SK-N-SH (cell line): ENCODE measurements at regions not wholly inside any gene's neighbourhood (a gene's known extent, or its start where the extent isn't known, plus 50 kb on each side); places are given as distances from the start of the nearest gene placed in this dataset.

Experiments used
- CTCF ChIA-PET: fragments of 300-600, 350-600 bp; formaldehyde crosslinking; extraction: SDS; loops from one replicate; lab custom pipeline; 2021; lab: Yijun Ruan, JAX
- POLR2A ChIA-PET: fragments of 350-600 bp; sonication (Branson Sonifier 250); formaldehyde crosslinking; extraction: SDS; loops from one replicate; lab custom pipeline; 2020; ENCODE audit warnings: antibody characterized with exemption, inconsistent platforms; lab: Yijun Ruan, JAX
- DNase-seq: peaks from one replicate; pipeline ENCODE4 v3.0.0; 2012
- H2AFZ ChIP-seq: fragments of 200-600 bp; sonication (generic); 2 replicates; pipeline ENCODE4 v1.8.1; 2016; ENCODE audit warnings: antibody characterized with exemption, mild to moderate bottlenecking, low read depth
- H3F3A ChIP-seq: fragments of 200-600 bp; sonication (generic); replicated peaks from 2 replicates; pipeline ENCODE3; 2016; ENCODE audit warnings: antibody characterized with exemption, mild to moderate bottlenecking; ENCODE audit not compliant: insufficient read depth
- H3K27ac ChIP-seq, 2 experiments: fragments of 200-500 bp in 1 of 2; fragments of 200-600 bp in 1 of 2; sonication (Bioruptor generic) in 1 of 2; sonication (generic), shearing (Covaris generic) in 1 of 2; 2 replicates each; pipeline versions ENCODE4 v1.5.1 to v1.6.1; 2014 to 2016; ENCODE audit warnings: low read depth in 2 of 2, inconsistent platforms in 1 of 2, low read length in 1 of 2, mild to moderate bottlenecking in 1 of 2, mixed read lengths in 1 of 2
- H3K27me3 ChIP-seq: fragments of 200-600 bp; sonication (generic), shearing (Covaris generic); 2 replicates; pipeline ENCODE4 v1.6.1; 2016; ENCODE audit warnings: mixed run types; ENCODE audit not compliant: insufficient read depth
- H3K36me3 ChIP-seq, 2 experiments: fragments of 200-500 bp in 1 of 2; fragments of 200-600 bp in 1 of 2; sonication (Bioruptor generic) in 1 of 2; sonication (generic) in 1 of 2; replicated peaks in 1 of 2; 2 replicates each; pipeline versions ENCODE3 to v1.5.1; 2014 to 2016; ENCODE audit warnings: low read length in 1 of 2, mild to moderate bottlenecking in 1 of 2; ENCODE audit not compliant: insufficient read depth in 2 of 2, control insufficient read depth in 1 of 2
- H3K4me1 ChIP-seq, 2 experiments: fragments of 200-500 bp in 1 of 2; fragments of 200-600 bp in 1 of 2; sonication (Bioruptor generic) in 1 of 2; sonication (generic), shearing (Covaris generic) in 1 of 2; 2 replicates each; pipeline versions ENCODE4 v1.5.1 to v1.6.1; 2014 to 2016; ENCODE audit warnings: low read depth in 1 of 2, low read length in 1 of 2, mixed run types in 1 of 2; ENCODE audit not compliant: insufficient read depth in 2 of 2, control insufficient read depth in 1 of 2
- H3K4me2 ChIP-seq: fragments of 200-600 bp; sonication (generic), shearing (Covaris generic); 2 replicates; pipeline ENCODE4 v1.6.1; 2017; ENCODE audit warnings: mixed run types
- H3K4me3 ChIP-seq, 2 experiments: fragments of 200-500 bp in 1 of 2; fragments of 200-600 bp in 1 of 2; sonication (Bioruptor generic) in 1 of 2; sonication (generic), shearing (Covaris generic) in 1 of 2; 2 replicates each; pipeline versions ENCODE4 v1.5.1 to v1.8.1; 2014 to 2016; ENCODE audit warnings: low read depth in 2 of 2, inconsistent platforms in 1 of 2, low read length in 1 of 2, mild to moderate bottlenecking in 1 of 2, mixed read lengths in 1 of 2, moderate library complexity in 1 of 2
- H3K79me2 ChIP-seq: fragments of 200-600 bp; sonication (generic); 2 replicates; pipeline ENCODE4 v1.8.1; 2017; ENCODE audit warnings: mild to moderate bottlenecking; ENCODE audit not compliant: insufficient read depth
- H3K9ac ChIP-seq: fragments of 200-600 bp; sonication (generic); 2 replicates; pipeline ENCODE4 v1.6.1; 2017; ENCODE audit warnings: mixed run types
- H3K9me2 ChIP-seq: fragments of 200-600 bp; sonication (generic); 2 replicates; pipeline ENCODE4 v1.6.1; 2017; ENCODE audit warnings: mixed run types
- H3K9me3 ChIP-seq: fragments of 200-600 bp; sonication (generic); 2 replicates; pipeline ENCODE4 v1.6.1; 2017; ENCODE audit warnings: mixed run types, mild to moderate bottlenecking, moderate library complexity
- H4K20me1 ChIP-seq: fragments of 200-600 bp; sonication (generic); 2 replicates; pipeline ENCODE4 v1.6.1; 2017; ENCODE audit warnings: mild to moderate bottlenecking, mixed run types; ENCODE audit not compliant: insufficient read depth
- CHD2 ChIP-seq: fragments of 150-350 bp; IDR thresholded peaks from 2 replicates; pipeline ENCODE4 v1.6.1; 2018; ENCODE audit warnings: low read length; ENCODE audit not compliant: partially characterized antibody
- ELF1 ChIP-seq: IDR thresholded peaks from 2 replicates; pipeline ENCODE4 v1.4.0; 2012
- FOSL2 ChIP-seq: IDR thresholded peaks from 2 replicates; pipeline ENCODE4 v1.4.0; 2012; ENCODE audit warnings: low read depth, mild to moderate bottlenecking, moderate library complexity, borderline replicate concordance
- GATA2 ChIP-seq: sonication (generic); formaldehyde crosslinking; IDR thresholded peaks from 2 replicates; pipeline ENCODE4 v1.5.0; 2020; ENCODE audit warnings: mild to moderate bottlenecking, missing genetic modification reagents
- NFIC ChIP-seq: IDR thresholded peaks from 2 replicates; pipeline ENCODE4 v1.4.0; 2012; ENCODE audit warnings: borderline replicate concordance
- NRF1 ChIP-seq: IDR thresholded peaks from 2 replicates; pipeline ENCODE4 v1.6.1; 2012; ENCODE audit warnings: low read depth, mild to moderate bottlenecking, low read length
- PBX3 ChIP-seq: IDR thresholded peaks from 2 replicates; pipeline ENCODE4; 2012
- RAD21 ChIP-seq: IDR thresholded peaks from 2 replicates; pipeline ENCODE4 v1.6.1; 2012; ENCODE audit warnings: mild to moderate bottlenecking, low read length
- SIN3A ChIP-seq: IDR thresholded peaks from 2 replicates; pipeline ENCODE4 v1.6.1; 2012; ENCODE audit warnings: low read depth, mild to moderate bottlenecking, low read length, moderate library complexity, borderline replicate concordance
- SMC3 ChIP-seq: IDR thresholded peaks from 2 replicates; pipeline ENCODE4 v1.6.1; 2012; ENCODE audit warnings: low read depth, low read length, improper control_type of control experiment
- TCF12 ChIP-seq: IDR thresholded peaks from 2 replicates; pipeline ENCODE4 v1.4.0; 2012
- USF2 ChIP-seq: fragments of 150-350 bp; IDR thresholded peaks from 2 replicates; pipeline ENCODE4 v1.6.1; 2017; ENCODE audit warnings: antibody characterized with exemption, low read length, low read depth, borderline replicate concordance
- YY1 ChIP-seq: IDR thresholded peaks from 2 replicates; pipeline ENCODE4 v1.4.0; 2012; ENCODE audit warnings: low read depth, mild to moderate bottlenecking
- WGBS: methylation state at CpG from one replicate; pipeline ENCODE4 v1.1.6; 2017; ENCODE audit warnings: low lambda C conversion rate; 5-methylcytosine and 5-hydroxymethylcytosine counted together

- WGBS: 72% methylated on average over 10 of the region's 11 CpGs
- H3K4me1 ChIP-seq: no peaks in the 10 kb centered on the region; a peak in 1 of 4 replicates
- H3K9me3 ChIP-seq: no peaks in the 10 kb centered on the region
- H2AFZ ChIP-seq: no peak overlapping the region
- no peaks in the 10 kb centered on the region for H3K9me2 ChIP-seq
- H3K4me2 ChIP-seq: no peak overlapping the region
- no peaks in the 10 kb centered on the region for H4K20me1 ChIP-seq
- no peak overlapping the region for H3K4me3 ChIP-seq
- no peaks in the 10 kb centered on the region for H3K79me2 ChIP-seq
- no peak overlapping the region for H3K9ac ChIP-seq
- POLR2A ChIA-PET: no interaction called here
- no peak for DNase-seq
- CTCF ChIA-PET: no interaction called here
- no peaks in the 10 kb centered on the region for H3F3A ChIP-seq
- no peak overlapping the region for H3K27ac ChIP-seq
- no peak for TF ChIP-seq SMC3
- no peak for TF ChIP-seq USF2
- TF ChIP-seq NRF1: no peak
- TF ChIP-seq NFIC: no peak
- no peak for TF ChIP-seq CHD2
- TF ChIP-seq RAD21: no peak
- no peak for TF ChIP-seq PBX3
- TF ChIP-seq GATA2: no peak
- TF ChIP-seq TCF12: no peak
- H3K36me3 ChIP-seq: no peaks in the 10 kb centered on the region
- H3K27me3 ChIP-seq: peaks cover 6% of the 10 kb centered on the region; the same call in 1 of the 2 replicates
These were observed 183.6 kb upstream of the GLI2 start for GRCh38 chr2:120552079-120552478.

- ChIA-PET CTCF (no interaction called here), POLR2A (no interaction called here)
- no peak overlapping the region for H3K4me2 ChIP-seq
- H3K36me3 ChIP-seq: no peaks in the 10 kb centered on the region
- H2AFZ ChIP-seq: no peak overlapping the region
- H4K20me1 ChIP-seq: no peaks in the 10 kb centered on the region
- H3K9me2 ChIP-seq: no peaks in the 10 kb centered on the region
- H3F3A ChIP-seq: no peaks in the 10 kb centered on the region
- no peaks in the 10 kb centered on the region for H3K9me3 ChIP-seq
- no peak for DNase-seq
- no peak overlapping the region for H3K9ac ChIP-seq
- no peak overlapping the region; a peak in 1 of 4 replicates for H3K4me3 ChIP-seq
- H3K4me1 ChIP-seq: no peaks in the 10 kb centered on the region; a peak in 1 of 4 replicates
- no peak overlapping the region for H3K27ac ChIP-seq
- no peak for TF ChIP-seq SIN3A
- TF ChIP-seq ELF1: no peak
- no peak for TF ChIP-seq FOSL2
- no peak for TF ChIP-seq SMC3
- TF ChIP-seq YY1: no peak
- WGBS: 67% methylated on average over 14 of the region's 24 CpGs
- no peaks in the 10 kb centered on the region for H3K79me2 ChIP-seq
- H3K27me3 ChIP-seq: peaks cover 6% of the 10 kb centered on the region; the same call in 1 of the 2 replicates
These were observed 182.7 kb upstream of the GLI2 start for GRCh38 chr2:120552800-120553481.
